Panc1 (cell line): ENCODE measurements at regions not wholly inside any gene's neighbourhood (a gene's known extent, or its start where the extent isn't known, plus 50 kb on each side); places are given as distances from the start of the nearest gene placed in this dataset.

Experiments
- ATAC-seq: fragments of 200-7000 bp; cut with Tn5 transposase; 2 replicates; pipeline ENCODE4 v1.9.1; 2020; ENCODE audit warnings: mild to moderate bottlenecking, moderate library complexity
- BruUV-seq: library from RNA; stranded (reverse); fragments of 400-500 nt; replicated peaks from 2 replicates; lab custom pipeline; 2021; lab: Mats Ljungman, UMichigan
- CTCF ChIA-PET: fragments of 300-600 bp; sonication (Branson Sonifier 250); formaldehyde crosslinking; loops from one replicate; lab custom pipeline; 2022; ENCODE audit warnings: antibody characterized with exemption; lab: Charles Lee
- POLR2A ChIA-PET: fragments of 300-600 bp; sonication (Branson Sonifier 250); formaldehyde crosslinking; loops from one replicate; lab custom pipeline; 2022; ENCODE audit warnings: antibody characterized with exemption; lab: Charles Lee
- DNase-seq: peaks from one replicate; pipeline ENCODE4 v3.0.0-alpha.2; 2010; ENCODE audit warnings: low read depth, low spot score
- H3K27ac ChIP-seq: 2 replicates; pipeline ENCODE4 v1.5.1; 2011; ENCODE audit warnings: mild to moderate bottlenecking, low read length, inconsistent platforms
- H3K27me3 ChIP-seq: fragments of 200-500 bp; sonication (Bioruptor generic); 2 replicates; pipeline ENCODE4 v1.6.0; 2014; ENCODE audit warnings: low read length, inconsistent platforms; ENCODE audit not compliant: control insufficient read depth, insufficient read depth
- H3K36me3 ChIP-seq: fragments of 200-500 bp; sonication (Bioruptor generic); 2 replicates; pipeline ENCODE4 v1.5.1; 2014; ENCODE audit warnings: inconsistent platforms, mild to moderate bottlenecking, low read length, moderate library complexity; ENCODE audit not compliant: control insufficient read depth, insufficient read depth
- H3K4me1 ChIP-seq: 2 replicates; pipeline ENCODE4 v1.5.1; 2011; ENCODE audit warnings: inconsistent platforms, mild to moderate bottlenecking, low read length, moderate library complexity; ENCODE audit not compliant: control insufficient read depth, insufficient read depth
- H3K4me3 ChIP-seq, 2 experiments: 2 replicates each; pipeline ENCODE4 v1.5.1; 2011 to 2012; ENCODE audit warnings: low read depth in 2 of 2, low read length in 2 of 2, mild to moderate bottlenecking in 2 of 2, inconsistent platforms in 1 of 2, moderate library complexity in 1 of 2
- H3K9me3 ChIP-seq: fragments of 200-500 bp; sonication (Bioruptor generic); 2 replicates; pipeline ENCODE4 v1.5.1; 2014; ENCODE audit warnings: low read depth, mild to moderate bottlenecking, inconsistent platforms, low read length, moderate library complexity; ENCODE audit not compliant: control insufficient read depth, insufficient read depth
- POLR2AphosphoS5 ChIP-seq: IDR thresholded peaks from 2 replicates; pipeline ENCODE4 v1.6.1; 2012; ENCODE audit warnings: mild to moderate bottlenecking, low read depth, low read length, moderate library complexity
- SIN3A ChIP-seq: IDR thresholded peaks from 2 replicates; pipeline ENCODE4 v1.6.1; 2012; ENCODE audit warnings: low read depth, mild to moderate bottlenecking, low read length, moderate library complexity, borderline replicate concordance; ENCODE audit not compliant: insufficient read depth
- TCF7L2 ChIP-seq: IDR thresholded peaks from 2 replicates; pipeline ENCODE4 v1.6.1; 2011; ENCODE audit warnings: mild to moderate bottlenecking, low read depth, low read length, inconsistent platforms
- in situ Hi-C: cut with HindIII; loops from 2 replicates; pipeline ENCODE4 v1.10.0; 2016; ENCODE audit warnings: low sequenced_read_pairs, low pct_unique_long_range_greater_than_20kb
- intact Hi-C: fragments of 100-400 bp; cut with micrococcal nuclease; formaldehyde crosslinking; loops from one replicate; pipeline ENCODE4 v1.10.0; 2022; ENCODE audit not compliant: unreplicated experiment
- TF ChIP-seq, protein P1 (sequence below), 2 experiments: IDR thresholded peaks; 2 replicates each; pipeline ENCODE4 v1.6.1; 2011 to 2012; ENCODE audit warnings: low read depth in 2 of 2, control low read depth in 1 of 2, low read length in 1 of 2, mild to moderate bottlenecking in 1 of 2, moderate library complexity in 1 of 2; ENCODE audit not compliant: insufficient read depth in 1 of 2
- TF ChIP-seq, protein P2 (sequence below): fragments of 450-650 bp; IDR thresholded peaks from 2 replicates; pipeline ENCODE4 v1.5.1; 2017; ENCODE audit warnings: mild to moderate bottlenecking

DNA sequence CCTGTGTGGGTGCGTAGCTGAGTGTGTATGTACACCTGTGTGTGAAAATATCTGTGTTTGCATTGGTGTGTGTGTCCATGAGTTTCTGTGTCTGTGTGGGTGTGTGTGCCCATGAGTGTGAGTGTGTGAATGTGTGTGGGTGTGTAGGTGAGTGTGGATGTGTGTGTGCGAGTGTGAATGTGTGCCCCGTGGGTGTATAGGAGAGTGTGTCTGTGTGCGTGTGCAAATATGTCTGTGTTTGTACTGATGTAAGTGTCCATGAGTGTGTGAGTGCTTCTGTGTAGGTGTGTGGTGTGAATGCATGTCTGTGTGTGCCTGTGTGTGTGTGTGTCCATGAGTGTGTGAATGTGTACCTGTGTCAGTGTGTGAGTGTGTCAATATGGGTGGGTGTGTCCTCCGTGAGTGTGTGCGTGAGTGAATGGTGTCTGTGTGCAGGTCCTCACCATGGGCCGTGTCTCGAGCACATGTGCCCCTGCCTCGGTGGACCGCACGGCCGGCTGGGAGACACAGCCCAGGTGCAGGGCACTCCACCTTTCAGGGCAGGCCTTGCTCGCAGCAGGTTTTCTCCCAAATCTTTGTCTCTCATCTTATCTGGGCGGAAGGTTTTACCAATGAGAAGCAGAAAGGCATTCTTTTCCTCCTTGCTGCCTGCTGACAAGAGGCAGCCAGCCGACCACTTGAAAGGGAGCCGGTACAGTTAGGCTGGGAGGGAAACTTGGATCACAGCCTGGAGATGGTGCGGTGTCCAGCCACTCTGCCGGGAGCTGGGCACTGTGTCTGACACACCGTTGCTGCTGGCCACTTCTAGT is 107.1 kb upstream of the FAM20C start:
- H3K36me3 ChIP-seq, result no peaks in the 10 kb centered on the region
- no peak overlapping the region for H3K4me3 ChIP-seq
- no peak for ATAC-seq
- CTCF ChIA-PET, result no interaction called here
- no peaks in the 10 kb centered on the region for H3K4me1 ChIP-seq
- no TSS peak for BruUV-seq
- no peak for DNase-seq
- H3K27me3 ChIP-seq, result no peaks in the 10 kb centered on the region; the same call in 1 of the 2 replicates
- H3K27ac ChIP-seq, result no peak overlapping the region
- POLR2A ChIA-PET, result no interaction called here
- in situ Hi-C loops, result no loop called here
- TF ChIP-seq SIN3A (no peak), TCF7L2 (peak; percentile 64)
- intact Hi-C loops, result no loop called here
- H3K9me3 ChIP-seq, result no peaks in the 10 kb centered on the region

DNA sequence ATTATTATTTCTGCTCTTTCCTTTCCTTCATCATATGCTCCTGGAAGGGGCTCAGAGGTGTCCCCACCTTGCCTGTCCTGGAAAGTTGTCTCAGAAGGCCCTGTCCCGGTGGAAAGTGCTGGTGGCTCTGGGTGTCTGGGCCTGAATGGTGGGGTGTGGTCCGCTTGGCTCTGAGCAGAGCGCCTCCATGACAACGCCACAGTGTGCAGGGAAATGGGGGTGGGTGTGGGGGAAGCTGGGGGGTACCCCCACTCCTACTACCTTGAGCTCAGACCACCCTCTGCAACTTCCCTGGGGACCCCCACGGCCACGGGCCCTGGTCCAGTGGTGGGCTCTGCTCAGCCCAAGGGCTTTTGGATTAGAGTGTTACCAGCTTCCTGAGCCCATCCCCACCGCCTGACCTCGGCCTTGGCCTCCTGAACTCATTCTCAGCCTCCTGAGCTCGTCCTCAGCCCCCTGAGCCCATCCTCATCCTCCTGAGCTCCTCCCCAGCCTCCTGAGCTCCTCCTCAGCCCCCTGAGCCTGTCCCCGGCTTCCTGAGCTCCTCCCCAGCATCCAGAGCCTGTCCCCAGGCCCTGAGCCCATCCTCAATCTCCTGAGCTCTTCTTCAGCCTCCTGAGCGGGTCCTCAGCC is 106.4 kb upstream of the FAM20C start:
- in situ Hi-C loops, result no loop called here
- POLR2A ChIA-PET, result no interaction called here
- BruUV-seq, result no TSS peak

More for the DNA sequence above, 106.4 kb upstream of the FAM20C start:
- Histone ChIP-seq H3K27ac (no peak overlapping the region), H3K4me3 (no peak overlapping the region), H3K27me3 (no peaks in the 10 kb centered on the region; the same call in 1 of the 2 replicates), H3K9me3 (no peaks in the 10 kb centered on the region), H3K36me3 (no peaks in the 10 kb centered on the region), H3K4me1 (no peaks in the 10 kb centered on the region)
- DNase-seq, result no peak
- CTCF ChIA-PET, result no interaction called here
- no peak for ATAC-seq
- TF ChIP-seq, protein P1, sequence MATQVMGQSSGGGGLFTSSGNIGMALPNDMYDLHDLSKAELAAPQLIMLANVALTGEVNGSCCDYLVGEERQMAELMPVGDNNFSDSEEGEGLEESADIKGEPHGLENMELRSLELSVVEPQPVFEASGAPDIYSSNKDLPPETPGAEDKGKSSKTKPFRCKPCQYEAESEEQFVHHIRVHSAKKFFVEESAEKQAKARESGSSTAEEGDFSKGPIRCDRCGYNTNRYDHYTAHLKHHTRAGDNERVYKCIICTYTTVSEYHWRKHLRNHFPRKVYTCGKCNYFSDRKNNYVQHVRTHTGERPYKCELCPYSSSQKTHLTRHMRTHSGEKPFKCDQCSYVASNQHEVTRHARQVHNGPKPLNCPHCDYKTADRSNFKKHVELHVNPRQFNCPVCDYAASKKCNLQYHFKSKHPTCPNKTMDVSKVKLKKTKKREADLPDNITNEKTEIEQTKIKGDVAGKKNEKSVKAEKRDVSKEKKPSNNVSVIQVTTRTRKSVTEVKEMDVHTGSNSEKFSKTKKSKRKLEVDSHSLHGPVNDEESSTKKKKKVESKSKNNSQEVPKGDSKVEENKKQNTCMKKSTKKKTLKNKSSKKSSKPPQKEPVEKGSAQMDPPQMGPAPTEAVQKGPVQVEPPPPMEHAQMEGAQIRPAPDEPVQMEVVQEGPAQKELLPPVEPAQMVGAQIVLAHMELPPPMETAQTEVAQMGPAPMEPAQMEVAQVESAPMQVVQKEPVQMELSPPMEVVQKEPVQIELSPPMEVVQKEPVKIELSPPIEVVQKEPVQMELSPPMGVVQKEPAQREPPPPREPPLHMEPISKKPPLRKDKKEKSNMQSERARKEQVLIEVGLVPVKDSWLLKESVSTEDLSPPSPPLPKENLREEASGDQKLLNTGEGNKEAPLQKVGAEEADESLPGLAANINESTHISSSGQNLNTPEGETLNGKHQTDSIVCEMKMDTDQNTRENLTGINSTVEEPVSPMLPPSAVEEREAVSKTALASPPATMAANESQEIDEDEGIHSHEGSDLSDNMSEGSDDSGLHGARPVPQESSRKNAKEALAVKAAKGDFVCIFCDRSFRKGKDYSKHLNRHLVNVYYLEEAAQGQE (IDR thresholded peaks at IDR 0.05; ENCODE audit: insufficient read depth in 1 of 2, low read depth in 2 of 2, low read length in 1 of 2), result no peak
- TF ChIP-seq POLR2AphosphoS5 (no peak), TCF7L2 (no peak), SIN3A (no peak)
- TF ChIP-seq, protein P2, sequence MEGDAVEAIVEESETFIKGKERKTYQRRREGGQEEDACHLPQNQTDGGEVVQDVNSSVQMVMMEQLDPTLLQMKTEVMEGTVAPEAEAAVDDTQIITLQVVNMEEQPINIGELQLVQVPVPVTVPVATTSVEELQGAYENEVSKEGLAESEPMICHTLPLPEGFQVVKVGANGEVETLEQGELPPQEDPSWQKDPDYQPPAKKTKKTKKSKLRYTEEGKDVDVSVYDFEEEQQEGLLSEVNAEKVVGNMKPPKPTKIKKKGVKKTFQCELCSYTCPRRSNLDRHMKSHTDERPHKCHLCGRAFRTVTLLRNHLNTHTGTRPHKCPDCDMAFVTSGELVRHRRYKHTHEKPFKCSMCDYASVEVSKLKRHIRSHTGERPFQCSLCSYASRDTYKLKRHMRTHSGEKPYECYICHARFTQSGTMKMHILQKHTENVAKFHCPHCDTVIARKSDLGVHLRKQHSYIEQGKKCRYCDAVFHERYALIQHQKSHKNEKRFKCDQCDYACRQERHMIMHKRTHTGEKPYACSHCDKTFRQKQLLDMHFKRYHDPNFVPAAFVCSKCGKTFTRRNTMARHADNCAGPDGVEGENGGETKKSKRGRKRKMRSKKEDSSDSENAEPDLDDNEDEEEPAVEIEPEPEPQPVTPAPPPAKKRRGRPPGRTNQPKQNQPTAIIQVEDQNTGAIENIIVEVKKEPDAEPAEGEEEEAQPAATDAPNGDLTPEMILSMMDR, result no peak
- intact Hi-C loops, result no loop called here
